CD4-positive, alpha-beta T cell treated with Interferon gamma for 1 hour (primary cell): ENCODE measurements at regions not wholly inside any gene's neighbourhood (a gene's known extent, or its start where the extent isn't known, plus 50 kb on each side); places are given as distances from the start of the nearest gene placed in this dataset.

Experiments
- DNase-seq: peaks from one replicate; pipeline ENCODE4 v3.0.0-alpha.2; 2020

GRCh38 chr18:10365021-10365500 is 89.4 kb upstream of the APCDD1 start:
- no peak for DNase-seq

DNA sequence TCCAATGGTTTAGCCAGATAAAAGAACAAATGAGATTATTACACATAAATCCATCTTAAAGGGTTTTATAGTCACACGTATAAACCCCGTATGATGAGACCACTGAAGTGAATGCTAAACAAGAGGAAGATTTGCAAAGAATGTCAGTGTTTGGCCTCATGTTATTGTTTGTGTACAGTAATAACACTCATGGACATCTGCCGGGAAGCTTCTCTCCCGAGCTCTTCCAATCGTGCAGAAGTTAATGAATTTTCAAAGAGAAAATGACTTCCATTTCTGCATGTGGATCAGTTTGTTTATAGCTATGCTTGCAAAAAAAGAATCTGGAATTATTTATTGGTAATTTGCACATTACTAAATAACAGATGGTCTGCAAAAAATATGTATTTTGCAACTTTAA is 88.5 kb upstream of the APCDD1 start:
- no peak for DNase-seq

DNA sequence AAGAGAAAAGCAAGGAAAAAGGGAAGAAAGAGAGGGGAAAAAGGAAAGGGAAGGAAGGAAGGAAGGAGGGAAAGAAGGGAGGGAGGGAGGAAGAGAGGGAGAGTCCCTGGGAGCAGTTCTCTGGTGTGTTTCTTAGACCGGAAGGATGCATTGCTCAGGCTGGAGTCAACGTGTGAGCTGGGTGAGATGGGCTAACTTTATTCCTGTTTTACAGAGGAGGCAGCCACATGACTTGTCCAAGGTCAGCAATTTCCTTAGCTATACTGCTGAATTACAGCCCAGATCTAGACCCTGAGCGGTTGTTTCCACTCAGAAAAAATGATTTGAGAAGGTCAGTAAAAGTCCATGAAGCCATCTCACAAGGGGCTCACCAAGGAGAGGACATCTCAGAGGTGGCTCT is 86.6 kb upstream of the APCDD1 start:
- DNase-seq: no peak

DNA sequence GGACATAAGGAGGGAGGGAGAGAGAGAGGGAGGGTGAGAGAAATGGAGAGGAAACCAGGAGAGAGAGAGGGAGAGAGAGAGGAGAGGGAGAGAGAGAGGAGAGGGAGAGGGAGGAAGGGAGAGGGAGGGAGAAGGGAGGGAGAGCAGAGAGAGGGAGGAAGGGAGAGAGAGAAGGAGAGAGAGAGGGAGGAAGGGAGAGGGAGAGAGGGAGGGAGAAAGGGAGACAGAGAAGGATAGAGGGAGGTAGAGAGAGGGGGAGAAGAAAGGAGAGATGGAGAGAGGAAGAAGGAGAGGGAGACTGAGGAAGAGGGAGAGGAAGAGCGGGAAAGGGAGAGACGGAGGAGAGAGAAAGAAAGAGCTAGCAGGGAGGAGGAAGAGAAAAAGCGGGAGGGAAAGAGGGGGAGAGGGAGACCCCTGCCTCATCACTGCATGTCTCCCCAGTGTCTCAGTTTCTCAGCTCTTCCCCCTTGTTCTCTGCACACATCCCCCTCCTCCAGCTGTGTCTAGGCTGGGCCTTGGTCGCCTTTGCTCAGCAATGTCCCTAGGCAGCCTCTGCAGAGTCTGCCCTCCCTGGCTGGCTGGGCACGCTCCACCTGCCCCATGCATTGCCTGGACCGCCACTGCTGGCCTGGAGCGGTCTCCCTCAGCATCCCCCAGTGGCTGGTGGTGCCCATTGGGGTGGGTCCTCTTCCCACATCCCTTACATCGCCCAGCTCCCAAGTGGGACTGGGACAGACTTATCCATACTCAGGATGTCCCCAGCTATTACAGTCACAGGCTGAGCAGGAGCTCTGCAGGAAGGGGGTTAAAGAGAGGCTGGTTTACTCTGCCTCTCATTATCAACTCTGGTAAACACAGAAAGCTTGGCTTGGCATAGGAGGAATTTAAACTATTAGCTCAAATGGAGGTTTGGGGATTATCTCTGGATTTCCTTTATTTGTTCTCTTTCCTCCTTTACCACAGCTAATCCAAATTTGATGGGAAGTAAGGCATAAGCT is 85.7 kb upstream of the APCDD1 start:
- no peak for DNase-seq

- DNase-seq: no peak
These were observed 83.7 kb upstream of the APCDD1 start for GRCh38 chr18:10370716-10371115.

DNA sequence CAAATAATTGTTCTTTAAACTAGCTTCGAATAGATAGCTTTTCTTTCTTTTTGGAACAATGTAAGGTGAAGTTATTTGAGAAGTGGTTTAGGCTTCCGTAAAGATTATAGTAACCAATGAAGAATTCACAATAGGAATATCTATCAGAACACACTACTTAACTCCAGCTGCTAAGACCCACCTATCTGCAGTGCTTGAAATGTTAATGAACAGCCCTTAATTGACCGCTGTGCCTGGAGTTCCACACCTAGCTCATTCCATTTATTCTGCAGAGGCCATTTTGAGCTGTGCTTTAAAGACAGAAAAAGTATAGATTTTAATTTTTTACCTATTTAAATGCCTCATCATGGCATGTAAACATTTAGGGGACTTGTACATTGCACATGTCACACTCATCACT is 83.3 kb upstream of the APCDD1 start:
- no peak for DNase-seq

- DNase-seq: no peak
These were observed 80.2 kb upstream of the APCDD1 start for GRCh38 chr18:10374195-10374594.

GRCh38 chr18:10374636-10375293 is 79.7 kb upstream of the APCDD1 start:
- no peak for DNase-seq

DNA sequence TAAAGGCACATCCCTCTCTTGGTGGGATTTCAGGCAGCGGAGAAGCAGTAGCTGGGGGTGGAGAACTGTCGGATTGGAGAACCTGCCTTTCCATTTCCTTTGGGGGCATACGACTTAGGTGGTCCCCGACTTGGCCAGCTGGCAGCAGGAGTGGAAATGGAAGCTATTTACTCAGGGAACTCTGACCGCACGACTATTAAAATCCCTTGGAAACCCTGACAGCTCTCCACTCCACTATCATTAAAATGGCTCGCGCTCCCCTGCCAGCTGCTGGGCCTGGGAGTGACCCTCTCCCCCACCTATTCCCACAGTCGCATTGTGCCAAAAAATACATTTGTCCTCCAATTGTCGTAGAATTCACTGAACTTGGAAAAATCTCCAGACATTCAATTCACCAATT is 77.7 kb upstream of the APCDD1 start:
- no peak for DNase-seq

DNA sequence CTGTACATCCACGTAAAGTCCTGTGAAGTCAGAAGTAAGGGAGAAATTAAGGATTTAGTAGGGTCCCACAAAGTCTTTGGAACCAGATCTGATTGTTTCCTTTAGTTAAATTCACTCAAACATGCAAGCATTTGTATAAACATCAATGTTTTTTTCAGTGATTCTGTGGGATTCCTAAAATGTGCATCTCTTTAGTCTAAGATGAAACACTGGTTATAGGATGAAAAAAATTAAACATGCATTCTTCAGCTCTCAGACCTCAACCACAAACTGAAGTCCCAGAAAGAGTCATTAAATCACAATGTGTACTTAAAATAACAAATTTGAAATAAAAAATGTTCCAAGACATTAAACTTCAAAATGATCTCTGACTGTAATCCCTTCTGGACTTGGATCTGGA is 76.5 kb upstream of the APCDD1 start:
- DNase-seq: no peak

GRCh38 chr18:10378688-10379420 is 75.6 kb upstream of the APCDD1 start:
- DNase-seq: no peak

DNA sequence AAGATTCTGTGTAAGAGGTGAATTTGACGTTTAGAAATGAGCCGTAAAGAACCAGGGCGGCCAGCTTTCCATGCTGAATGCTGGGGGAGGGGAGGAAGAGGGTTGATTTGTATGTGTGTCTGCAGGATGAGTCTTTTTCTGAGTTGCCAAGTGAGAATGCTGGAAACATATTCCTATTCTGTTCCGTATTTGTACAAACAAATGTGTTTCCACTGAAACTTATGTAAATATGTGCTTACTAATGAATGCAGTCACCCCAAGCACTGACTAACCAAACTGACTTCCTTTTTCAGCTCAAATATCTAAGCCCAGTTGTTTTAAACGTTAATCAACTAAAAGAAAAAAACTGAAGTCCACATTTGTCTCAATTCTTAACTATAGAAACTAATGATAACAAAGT is 74.9 kb upstream of the APCDD1 start:
- DNase-seq: no peak

GRCh38 chr18:10381516-10381915 is 72.9 kb upstream of the APCDD1 start:
- no peak for DNase-seq

GRCh38 chr18:10381951-10382350 is 72.5 kb upstream of the APCDD1 start:
- no peak for DNase-seq

GRCh38 chr18:10386049-10386448 is 68.4 kb upstream of the APCDD1 start:
- DNase-seq: no peak

DNA sequence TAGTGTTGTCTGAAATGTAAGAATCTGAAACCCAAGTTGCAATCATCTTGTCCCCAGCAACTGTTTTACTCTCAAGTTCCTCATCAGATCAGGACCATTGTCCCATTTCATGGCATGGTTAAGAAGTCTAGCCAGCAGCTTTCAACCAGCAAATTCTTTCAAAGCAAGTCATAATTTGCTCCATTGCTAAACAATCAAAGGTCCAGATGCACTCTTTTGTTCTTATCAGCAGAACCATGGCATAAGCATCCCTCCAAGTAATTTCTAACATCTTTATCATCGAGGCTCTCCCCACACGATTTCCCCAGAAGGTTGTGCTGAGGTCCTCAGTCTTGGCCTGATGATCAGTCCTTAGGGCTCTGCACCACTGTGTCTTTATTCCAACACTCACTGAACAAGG is 67.5 kb upstream of the APCDD1 start:
- DNase-seq: no peak

GRCh38 chr18:10387399-10387798 is 67.0 kb upstream of the APCDD1 start:
- no peak for DNase-seq

DNA sequence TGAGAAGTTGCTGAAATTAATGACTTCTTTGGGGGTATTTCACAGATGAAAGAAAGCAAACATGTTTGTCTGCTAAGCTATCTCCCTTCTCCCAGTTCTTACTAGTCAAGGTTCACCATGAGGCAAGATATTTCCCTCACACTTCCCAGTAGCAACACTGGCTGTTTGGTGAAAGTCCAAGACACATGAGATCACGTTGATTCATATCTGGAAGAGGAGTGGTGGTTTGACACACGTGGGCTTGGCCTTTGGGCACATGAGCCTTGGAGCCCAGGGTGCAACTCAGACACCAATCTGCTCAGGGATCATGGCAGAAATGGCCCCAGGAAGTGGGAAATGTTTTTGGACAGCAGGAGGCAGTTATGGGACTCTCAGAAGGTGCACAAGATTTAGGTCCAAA is 66.1 kb upstream of the APCDD1 start:
- no peak for DNase-seq

DNA sequence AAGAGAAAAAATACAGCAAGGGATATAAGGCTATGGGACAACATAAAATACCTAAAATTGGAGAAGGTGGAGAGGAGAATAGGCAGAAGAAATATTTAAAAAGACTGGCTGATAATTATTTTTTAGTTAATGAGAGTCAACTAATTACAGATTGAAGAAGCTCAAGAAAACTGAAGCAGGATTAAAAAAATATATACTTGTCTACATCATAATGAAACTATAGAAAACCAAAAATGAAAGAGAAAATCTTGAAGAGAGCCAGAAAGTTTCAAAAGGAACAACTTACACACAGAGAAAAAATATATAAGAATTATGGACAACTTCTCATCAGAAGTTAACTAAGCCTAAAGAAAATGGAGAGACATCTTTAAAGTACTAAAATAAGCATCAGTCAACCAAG is 62.9 kb upstream of the APCDD1 start:
- DNase-seq: no peak

DNA sequence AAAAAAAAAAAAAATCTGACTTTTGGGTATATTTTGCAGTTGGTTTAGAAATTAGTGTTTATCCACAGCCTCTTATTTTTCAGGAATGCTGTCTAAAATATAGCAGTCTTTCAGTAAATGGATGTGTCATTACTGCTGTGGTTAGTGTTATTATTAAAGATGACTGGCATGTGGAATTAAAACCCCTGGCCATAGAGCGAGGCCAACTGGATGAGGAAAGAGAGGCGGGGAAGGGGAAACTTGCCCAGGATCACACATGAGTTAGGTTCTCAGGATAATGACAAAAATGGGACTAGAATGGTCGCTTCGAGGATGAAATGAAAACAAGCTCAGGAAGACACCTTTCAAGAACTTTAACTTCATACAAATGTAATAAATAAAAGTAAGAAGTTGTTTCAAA is 57.4 kb upstream of the APCDD1 start:
- no peak for DNase-seq

- DNase-seq: no peak
These were observed 55.9 kb upstream of the APCDD1 start for GRCh38 chr18:10398571-10398970.

DNA sequence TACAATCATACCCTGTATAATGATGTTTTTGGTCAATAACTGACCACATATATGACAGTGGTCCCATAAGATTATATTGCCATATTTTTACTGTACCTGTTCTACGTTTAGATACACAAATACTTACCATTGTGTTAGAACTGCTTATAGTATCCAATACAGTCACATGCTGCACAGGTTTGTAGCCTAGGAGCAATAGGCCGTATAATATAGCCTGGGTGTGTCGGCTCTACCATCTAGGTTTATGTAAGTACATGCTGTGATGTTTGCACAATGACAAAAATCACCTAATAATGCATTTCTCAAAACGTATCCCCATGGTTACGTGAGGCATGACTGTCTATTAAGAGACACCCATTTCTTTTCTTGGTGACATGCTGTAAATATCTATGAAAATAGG is 55.0 kb upstream of the APCDD1 start:
- no peak for DNase-seq

- peak; percentile 62 for DNase-seq
These were observed 53.7 kb upstream of the APCDD1 start for GRCh38 chr18:10400534-10401307.
